H9 (cell line): ENCODE measurements at regions not wholly inside any gene's neighbourhood (a gene's known extent, or its start where the extent isn't known, plus 50 kb on each side); places are given as distances from the start of the nearest gene placed in this dataset.

Experiments used
- DNase-seq: peaks from one replicate; pipeline ENCODE4 v3.0.0-alpha.2; 2017
- H2AFZ ChIP-seq: one replicate; pipeline ENCODE4 v1.6.1; 2013; ENCODE audit warnings: mild to moderate bottlenecking, low read length, control low read depth, moderate library complexity
- H2AK5ac ChIP-seq: 2 replicates; pipeline ENCODE4 v1.6.1; 2013; ENCODE audit warnings: low read length, control low read depth, mixed read lengths; ENCODE audit not compliant: insufficient read length
- H2BK120ac ChIP-seq: one replicate; pipeline ENCODE4 v1.6.1; 2013; ENCODE audit warnings: low read depth, mild to moderate bottlenecking, low read length, control low read depth, inconsistent platforms; ENCODE audit not compliant: poor library complexity, severe bottlenecking
- H2BK12ac ChIP-seq: 2 replicates; pipeline ENCODE4 v1.6.1; 2013; ENCODE audit warnings: low read length, control low read depth, mixed read lengths, low read depth; ENCODE audit not compliant: insufficient read length
- H2BK15ac ChIP-seq: 2 replicates; pipeline ENCODE4 v1.6.1; 2013; ENCODE audit warnings: low read depth, low read length, control low read depth
- H2BK20ac ChIP-seq: one replicate; pipeline ENCODE4 v1.6.1; 2013; ENCODE audit warnings: low read depth, mild to moderate bottlenecking, low read length, control low read depth, inconsistent platforms; ENCODE audit not compliant: poor library complexity, severe bottlenecking
- H2BK5ac ChIP-seq: 2 replicates; pipeline ENCODE4 v1.6.1; 2013; ENCODE audit warnings: low read length, control low read depth, mixed read lengths; ENCODE audit not compliant: insufficient read length
- H3K14ac ChIP-seq: 2 replicates; pipeline ENCODE4 v1.6.1; 2013; ENCODE audit warnings: low read length, control low read depth; ENCODE audit not compliant: insufficient read depth
- H3K18ac ChIP-seq: 2 replicates; pipeline ENCODE4 v1.6.1; 2013; ENCODE audit warnings: low read depth, mild to moderate bottlenecking, mixed read lengths, low read length, control low read depth; ENCODE audit not compliant: insufficient read length
- H3K23ac ChIP-seq: 2 replicates; pipeline ENCODE4 v1.6.1; 2013; ENCODE audit warnings: low read length, control low read depth, mixed read lengths, low read depth; ENCODE audit not compliant: insufficient read length
- H3K23me2 ChIP-seq: 2 replicates; pipeline ENCODE4 v1.6.1; 2013; ENCODE audit warnings: low read depth, mild to moderate bottlenecking, mixed read lengths, low read length, control low read depth; ENCODE audit not compliant: insufficient read length, poor library complexity, severe bottlenecking
- H3K27ac ChIP-seq: 2 replicates; pipeline ENCODE4 v1.5.1; 2013; ENCODE audit warnings: low read length, control low read depth, mixed read lengths, low read depth; ENCODE audit not compliant: insufficient read length
- H3K27me3 ChIP-seq: 2 replicates; pipeline ENCODE4 v1.6.1; 2013; ENCODE audit warnings: low read length, control low read depth, inconsistent platforms; ENCODE audit not compliant: insufficient read depth
- H3K4ac ChIP-seq: 2 replicates; pipeline ENCODE4 v1.6.1; 2013; ENCODE audit warnings: low read depth, mild to moderate bottlenecking, control low read depth, inconsistent platforms, low read length, moderate library complexity
- H3K4me1 ChIP-seq: 2 replicates; pipeline ENCODE4 v1.6.1; 2013; ENCODE audit warnings: low read length, control low read depth, inconsistent platforms; ENCODE audit not compliant: insufficient read depth
- H3K4me2 ChIP-seq: 2 replicates; pipeline ENCODE4 v1.6.1; 2013; ENCODE audit warnings: low read length, control low read depth, mixed read lengths; ENCODE audit not compliant: insufficient read length, insufficient read depth
- H3K56ac ChIP-seq: 2 replicates; pipeline ENCODE4 v1.6.1; 2013; ENCODE audit warnings: low read depth, mild to moderate bottlenecking, mixed read lengths, low read length, control low read depth; ENCODE audit not compliant: insufficient read length
- H3K79me1 ChIP-seq: 2 replicates; pipeline ENCODE4 v1.6.1; 2013; ENCODE audit warnings: low read depth, mild to moderate bottlenecking, moderate library complexity, low read length, control low read depth, inconsistent platforms; ENCODE audit not compliant: insufficient read depth, poor library complexity, severe bottlenecking
- H3K79me2 ChIP-seq: 2 replicates; pipeline ENCODE4 v1.6.1; 2013; ENCODE audit warnings: low read length, control low read depth, inconsistent platforms; ENCODE audit not compliant: insufficient read depth
- H3K9ac ChIP-seq: 2 replicates; pipeline ENCODE4 v1.6.1; 2013; ENCODE audit warnings: low read length, control low read depth, mixed read lengths; ENCODE audit not compliant: insufficient read length; ENCODE audit errors: extremely low read depth
- H3K9me3 ChIP-seq: one replicate; pipeline ENCODE4 v1.6.1; 2013; ENCODE audit warnings: low read depth, low read length, inconsistent platforms; ENCODE audit not compliant: control insufficient read depth
- H3T11ph ChIP-seq: one replicate; pipeline ENCODE4 v1.6.1; 2013; ENCODE audit warnings: mild to moderate bottlenecking, low read length, control low read depth, inconsistent platforms
- H4K20me1 ChIP-seq: one replicate; pipeline ENCODE4 v1.6.1; 2013; ENCODE audit not compliant: control insufficient read depth, insufficient read length, insufficient read depth
- H4K5ac ChIP-seq: 2 replicates; pipeline ENCODE4 v1.6.1; 2013; ENCODE audit warnings: low read depth, mild to moderate bottlenecking, mixed read lengths, low read length, control low read depth; ENCODE audit not compliant: insufficient read length
- H4K8ac ChIP-seq: replicated peaks from 2 replicates; pipeline ENCODE4 v1.6.1; 2013; ENCODE audit warnings: low read length, control low read depth, mixed read lengths, low read depth; ENCODE audit not compliant: insufficient read length
- H4K91ac ChIP-seq: 2 replicates; pipeline ENCODE4 v1.6.1; 2013; ENCODE audit warnings: low read depth, mild to moderate bottlenecking, moderate library complexity, mixed read lengths, low read length, control low read depth; ENCODE audit not compliant: insufficient read length
- H3K27ac Mint-ChIP-seq, 3 experiments: 2 replicates in 2 of 3; 3 replicates in 1 of 3; pipeline ENCODE4 v1.8.0; 2020 to 2021; ENCODE audit warnings: mixed read lengths in 3 of 3, mild to moderate bottlenecking in 1 of 3, moderate library complexity in 1 of 3
- H3K27me3 Mint-ChIP-seq: 2 replicates; pipeline ENCODE4 v1.8.0; 2021; ENCODE audit warnings: low read depth, mild to moderate bottlenecking, moderate library complexity, mixed read lengths
- H3K36me3 Mint-ChIP-seq, 3 experiments: 2 replicates in 2 of 3; 3 replicates in 1 of 3; pipeline ENCODE4 v1.8.0; 2020 to 2021; ENCODE audit warnings: low read depth in 3 of 3, mixed read lengths in 3 of 3; ENCODE audit not compliant: insufficient read depth in 1 of 3
- H3K4me1 Mint-ChIP-seq, 2 experiments: 2 replicates each; pipeline ENCODE4 v1.8.0; 2020; ENCODE audit warnings: mixed read lengths in 2 of 2
- H3K4me3 Mint-ChIP-seq, 2 experiments: 2 replicates in 1 of 2; 3 replicates in 1 of 2; pipeline ENCODE4 v1.8.0; 2020 to 2021; ENCODE audit warnings: mild to moderate bottlenecking in 2 of 2, mixed read lengths in 2 of 2, moderate library complexity in 1 of 2
- H3K9me3 Mint-ChIP-seq, 2 experiments: 2 replicates in 1 of 2; 3 replicates in 1 of 2; pipeline ENCODE4 v1.8.0; 2020; ENCODE audit warnings: mild to moderate bottlenecking in 2 of 2, mixed read lengths in 2 of 2, moderate library complexity in 1 of 2
- WGBS: extraction: QIAGEN DNeasy Blood & Tissue Kit; methylation state at CpG from one replicate; pipeline ENCODE4 v1.1.7; 2013; ENCODE audit warnings: missing lambda C conversion rate, low lambda C conversion rate, mixed read lengths; ENCODE audit not compliant: insufficient read length; ENCODE audit errors: extremely low coverage; 5-methylcytosine and 5-hydroxymethylcytosine counted together
- TF ChIP-seq, protein P1 (sequence below): fragments of 200-600 bp; sonication (generic); conservative IDR thresholded peaks from 3 replicates; pipeline ENCODE4 v1.8.0; 2021; ENCODE audit warnings: antibody characterized with exemption, mild to moderate bottlenecking

- Mint-ChIP-seq H3K4me3 (no peak overlapping the region), H3K36me3 (peaks cover 0 to 17% (median 4%) of the 10 kb centered on the region in 3 experiments; a peak in 4 of 7 replicates), H3K27me3 (peaks cover 2% of the 10 kb centered on the region), H3K27ac (no peak overlapping the region), H3K4me1 (peaks cover 15 to 17% of the 10 kb centered on the region in 2 experiments), H3K9me3 (peaks cover 14 to 17% of the 10 kb centered on the region in 2 experiments)
- H2BK20ac ChIP-seq: no peak overlapping the region
- no peak overlapping the region for H2BK12ac ChIP-seq
- H3K23me2 ChIP-seq: no peaks in the 10 kb centered on the region
- no peak overlapping the region for H3K18ac ChIP-seq
- H2AFZ ChIP-seq: no peak overlapping the region
- no peaks in the 10 kb centered on the region for H3K79me1 ChIP-seq
- no peak overlapping the region for H3T11ph ChIP-seq
- no peak overlapping the region for H3K56ac ChIP-seq
- H2BK15ac ChIP-seq: no peak overlapping the region
- no peak overlapping the region for H4K8ac ChIP-seq
- DNase-seq: no peak
- TF ChIP-seq, protein P1, sequence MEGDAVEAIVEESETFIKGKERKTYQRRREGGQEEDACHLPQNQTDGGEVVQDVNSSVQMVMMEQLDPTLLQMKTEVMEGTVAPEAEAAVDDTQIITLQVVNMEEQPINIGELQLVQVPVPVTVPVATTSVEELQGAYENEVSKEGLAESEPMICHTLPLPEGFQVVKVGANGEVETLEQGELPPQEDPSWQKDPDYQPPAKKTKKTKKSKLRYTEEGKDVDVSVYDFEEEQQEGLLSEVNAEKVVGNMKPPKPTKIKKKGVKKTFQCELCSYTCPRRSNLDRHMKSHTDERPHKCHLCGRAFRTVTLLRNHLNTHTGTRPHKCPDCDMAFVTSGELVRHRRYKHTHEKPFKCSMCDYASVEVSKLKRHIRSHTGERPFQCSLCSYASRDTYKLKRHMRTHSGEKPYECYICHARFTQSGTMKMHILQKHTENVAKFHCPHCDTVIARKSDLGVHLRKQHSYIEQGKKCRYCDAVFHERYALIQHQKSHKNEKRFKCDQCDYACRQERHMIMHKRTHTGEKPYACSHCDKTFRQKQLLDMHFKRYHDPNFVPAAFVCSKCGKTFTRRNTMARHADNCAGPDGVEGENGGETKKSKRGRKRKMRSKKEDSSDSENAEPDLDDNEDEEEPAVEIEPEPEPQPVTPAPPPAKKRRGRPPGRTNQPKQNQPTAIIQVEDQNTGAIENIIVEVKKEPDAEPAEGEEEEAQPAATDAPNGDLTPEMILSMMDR: no peak
- no CpG with 5 or more reads among the region's 5 CpGs for WGBS
- H3K4me2 ChIP-seq: no peak overlapping the region
- H3K27me3 ChIP-seq: 0 out of 2 replicates have a peak, but pooled peaks cover 2% of the 10 kb centered on the region
- no peak overlapping the region for H2BK120ac ChIP-seq
- no peak overlapping the region for H4K91ac ChIP-seq
- no peaks in the 10 kb centered on the region for H3K4me1 ChIP-seq
- H3K23ac ChIP-seq: no peak overlapping the region
- H2AK5ac ChIP-seq: no peak overlapping the region
- no peak overlapping the region for H3K14ac ChIP-seq
- H4K5ac ChIP-seq: no peak overlapping the region
- no peaks in the 10 kb centered on the region for H4K20me1 ChIP-seq
- no peaks in the 10 kb centered on the region for H3K9me3 ChIP-seq
- H3K79me2 ChIP-seq: no peaks in the 10 kb centered on the region
- no peak overlapping the region for H3K4ac ChIP-seq
- H3K9ac ChIP-seq: no peak overlapping the region
- H2BK5ac ChIP-seq: no peak overlapping the region
- no peak overlapping the region for H3K27ac ChIP-seq
Measured at GRCh38 chr1:14363036-14363590, 235.4 kb upstream of the KAZN start.
